SH-SY5Y (cell line): ENCODE measurements at regions not wholly inside any gene's neighbourhood (a gene's known extent, or its start where the extent isn't known, plus 50 kb on each side); places are given as distances from the start of the nearest gene placed in this dataset.

ENCODE experiments used
- GATA2 ChIP-seq: IDR thresholded peaks from 2 replicates; pipeline ENCODE4 v1.6.1; 2011; ENCODE audit warnings: mild to moderate bottlenecking, low read depth, low read length
- GATA3 ChIP-seq: IDR thresholded peaks from 2 replicates; pipeline ENCODE4 v1.6.1; 2011; ENCODE audit warnings: low read depth, mild to moderate bottlenecking, low read length, moderate library complexity

- TF ChIP-seq GATA2 (peak; percentile 70; the same call in 1 of the 2 replicates), GATA3 (peak; percentile 61; the same call in 1 of the 2 replicates)
Observed at GRCh38 chr17:12395733-12396354, 269.8 kb upstream of the MYOCD start.
